GM23338 (cell line): ENCODE measurements at regions not wholly inside any gene's neighbourhood (a gene's known extent, or its start where the extent isn't known, plus 50 kb on each side); places are given as distances from the start of the nearest gene placed in this dataset.

ENCODE experiments used
- ATAC-seq: fragments of 200-7000 bp; cut with Tn5 transposase; 3 replicates; pipeline ENCODE4 v1.9.1; 2020
- DNase-seq: peaks from one replicate; pipeline ENCODE4 v3.0.0-alpha.2; 2015; ENCODE audit warnings: low spot score
- H2AFZ ChIP-seq: fragments of 200-600 bp; sonication (generic); 2 replicates; pipeline ENCODE4 v1.8.0; 2016; ENCODE audit warnings: antibody characterized with exemption, mild to moderate bottlenecking, moderate library complexity
- H3F3A ChIP-seq: fragments of 200-600 bp; sonication (generic); replicated peaks from 2 replicates; pipeline ENCODE4 v1.8.0; 2017; ENCODE audit warnings: antibody characterized with exemption, mixed run types, low read depth
- H3K27ac ChIP-seq: fragments of 200-600 bp; sonication (generic); 2 replicates; pipeline ENCODE4 v1.6.1; 2016; ENCODE audit warnings: low read depth
- H3K27me3 ChIP-seq: fragments of 200-600 bp; sonication (generic); 2 replicates; pipeline ENCODE4 v1.8.0; 2016; ENCODE audit warnings: mild to moderate bottlenecking, mixed run types, moderate library complexity; ENCODE audit not compliant: insufficient read depth
- H3K36me3 ChIP-seq: fragments of 200-600 bp; sonication (generic); 2 replicates; pipeline ENCODE4 v1.8.0; 2016; ENCODE audit warnings: mild to moderate bottlenecking; ENCODE audit not compliant: insufficient read depth
- H3K4me1 ChIP-seq: fragments of 200-600 bp; sonication (generic); 2 replicates; pipeline ENCODE4 v1.8.0; 2016; ENCODE audit warnings: mild to moderate bottlenecking, moderate library complexity; ENCODE audit not compliant: insufficient read depth
- H3K4me2 ChIP-seq: fragments of 200-600 bp; sonication (generic); 2 replicates; pipeline ENCODE4 v1.7.1; 2017; ENCODE audit warnings: mixed run types
- H3K4me3 ChIP-seq: fragments of 200-600 bp; sonication (generic); 2 replicates; pipeline ENCODE4 v1.6.1; 2016; ENCODE audit warnings: mixed run types
- H3K79me2 ChIP-seq: fragments of 200-600 bp; sonication (generic); replicated peaks from 2 replicates; pipeline ENCODE4 v1.8.0; 2017; ENCODE audit warnings: mild to moderate bottlenecking; ENCODE audit not compliant: insufficient read depth
- H3K9me2 ChIP-seq: fragments of 200-600 bp; sonication (generic); 2 replicates; pipeline ENCODE4 v1.8.0; 2017; ENCODE audit not compliant: insufficient read depth
- H4K20me1 ChIP-seq: fragments of 200-600 bp; sonication (generic); replicated peaks from 2 replicates; pipeline ENCODE4 v1.8.0; 2017; ENCODE audit warnings: mild to moderate bottlenecking; ENCODE audit not compliant: insufficient read depth
- H3K27ac Mint-ChIP-seq: 2 replicates; pipeline ENCODE4 v1.8.0; 2020; ENCODE audit warnings: inconsistent platforms, mild to moderate bottlenecking, moderate library complexity, mixed read lengths
- H3K27me3 Mint-ChIP-seq: 3 replicates; pipeline ENCODE4 v1.8.0; 2022; ENCODE audit warnings: low read depth, mild to moderate bottlenecking, moderate library complexity, mixed read lengths, inconsistent platforms; ENCODE audit not compliant: insufficient read depth, poor library complexity
- H3K36me3 Mint-ChIP-seq: 3 replicates; pipeline ENCODE4 v1.8.0; 2021; ENCODE audit warnings: low read depth, mild to moderate bottlenecking, inconsistent platforms, moderate library complexity, mixed read lengths
- H3K4me1 Mint-ChIP-seq: 3 replicates; pipeline ENCODE4 v1.8.0; 2020; ENCODE audit warnings: mild to moderate bottlenecking, inconsistent platforms, mixed read lengths
- H3K4me3 Mint-ChIP-seq: 3 replicates; pipeline ENCODE4 v1.8.0; 2021; ENCODE audit warnings: moderate library complexity, mild to moderate bottlenecking, inconsistent platforms, mixed read lengths
- H3K9me3 Mint-ChIP-seq: 3 replicates; pipeline ENCODE4 v1.8.0; 2020; ENCODE audit warnings: moderate library complexity, mild to moderate bottlenecking, inconsistent platforms, mixed read lengths
- CREB1 ChIP-seq: fragments of 250-450 bp; sonication (Bioruptor Pico); IDR thresholded peaks from 2 replicates; pipeline ENCODE4 v1.5.0; 2020; ENCODE audit warnings: low read depth, mild to moderate bottlenecking, moderate library complexity
- EZH2 ChIP-seq: fragments of 200-600 bp; sonication (generic); IDR thresholded peaks from one replicate; pipeline ENCODE4 v1.8.0; 2017; ENCODE audit warnings: antibody characterized with exemption, mild to moderate bottlenecking, low read depth; ENCODE audit not compliant: unreplicated experiment
- EZH2phosphoT487 ChIP-seq: fragments of 200-600 bp; sonication (generic); IDR thresholded peaks from one replicate; pipeline ENCODE4 v1.8.1; 2018; ENCODE audit warnings: antibody characterized with exemption; ENCODE audit not compliant: unreplicated experiment
- JUNB ChIP-seq: IDR thresholded peaks from one replicate; pipeline ENCODE4 v1.6.1; 2016; ENCODE audit warnings: antibody characterized with exemption; ENCODE audit not compliant: unreplicated experiment
- NANOG ChIP-seq: IDR thresholded peaks from 2 replicates; pipeline ENCODE4 v1.6.1; 2016; ENCODE audit warnings: antibody characterized with exemption, borderline replicate concordance
- POLR2AphosphoS5 ChIP-seq: IDR thresholded peaks from 2 replicates; pipeline ENCODE4 v1.6.1; 2016; ENCODE audit warnings: antibody characterized with exemption, low read depth
- REST ChIP-seq: IDR thresholded peaks from one replicate; pipeline ENCODE4 v1.6.1; 2018; ENCODE audit warnings: antibody characterized with exemption; ENCODE audit not compliant: unreplicated experiment
- STAT1 ChIP-seq: IDR thresholded peaks from one replicate; pipeline ENCODE4 v1.6.1; 2016; ENCODE audit warnings: antibody characterized with exemption; ENCODE audit not compliant: unreplicated experiment
- ZNF114 ChIP-seq: fragments of 250-450 bp; sonication (Bioruptor Pico); IDR thresholded peaks from 2 replicates; pipeline ENCODE4 v1.5.0; 2020; ENCODE audit warnings: mild to moderate bottlenecking, moderate library complexity
- ZNF331 ChIP-seq: fragments of 250-450 bp; sonication (Bioruptor Pico); IDR thresholded peaks from 2 replicates; pipeline ENCODE4 v1.5.0; 2020; ENCODE audit warnings: low read depth, mild to moderate bottlenecking, moderate library complexity
- ZNF462 ChIP-seq: fragments of 250-450 bp; sonication (Bioruptor Pico); IDR thresholded peaks from 2 replicates; pipeline ENCODE4 v1.5.0; 2020; ENCODE audit warnings: mild to moderate bottlenecking, moderate library complexity
- TF ChIP-seq, protein P1 (sequence below), 2 experiments: fragments of 200-600 bp in 1 of 2; sonication (generic) in 1 of 2; conservative IDR thresholded peaks; 2 replicates each; pipeline versions ENCODE4 v1.5.1 to v1.6.1; 2016 to 2017; ENCODE audit warnings: antibody characterized with exemption in 2 of 2, low read depth in 2 of 2, mild to moderate bottlenecking in 2 of 2, moderate library complexity in 1 of 2
- TF ChIP-seq, protein P2 (sequence below): IDR thresholded peaks from 2 replicates; pipeline ENCODE4 v1.6.1; 2016; ENCODE audit warnings: antibody characterized with exemption

DNA sequence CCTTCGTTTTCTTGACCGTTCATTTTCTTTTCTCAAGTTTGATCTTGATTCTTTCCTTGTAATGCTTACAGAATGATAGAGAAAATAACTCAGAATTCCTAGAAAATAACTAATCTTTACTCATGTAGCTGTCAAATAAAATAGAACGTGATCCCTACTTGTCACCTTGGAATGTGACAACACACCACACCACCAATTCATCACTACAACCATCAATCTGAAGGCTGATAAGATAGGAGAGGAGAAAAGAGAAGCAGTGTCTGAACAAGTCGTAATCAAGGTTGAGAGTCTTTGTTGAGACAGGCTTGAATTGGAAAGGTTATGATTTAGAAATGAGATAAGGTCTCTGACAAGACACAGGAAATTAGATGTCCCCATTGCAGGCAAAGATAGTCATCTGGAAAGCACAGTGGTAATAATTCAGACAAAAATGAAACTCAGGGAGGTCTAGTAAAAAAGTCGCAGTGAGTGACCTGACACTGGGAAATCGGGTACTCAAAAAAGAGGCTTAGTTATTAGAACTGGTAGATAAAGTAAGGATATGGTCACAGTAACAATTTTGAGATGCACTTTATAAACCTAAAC, 456.2 kb downstream of the FAT4 start:
- peaks cover 12% of the 10 kb centered on the region; the same call in 2 of the 3 replicates for H3K36me3 Mint-ChIP-seq
- Histone ChIP-seq H3K9me2 (no peaks in the 10 kb centered on the region), H2AFZ (no peak overlapping the region), H3K27me3 (no peaks in the 10 kb centered on the region), H4K20me1 (no peaks in the 10 kb centered on the region), H3F3A (no peaks in the 10 kb centered on the region), H3K79me2 (no peaks in the 10 kb centered on the region), H3K4me1 (no peaks in the 10 kb centered on the region), H3K4me2 (no peak overlapping the region), H3K4me3 (no peak overlapping the region), H3K36me3 (no peaks in the 10 kb centered on the region), H3K27ac (no peak overlapping the region)
- H3K4me3 Mint-ChIP-seq: no peak overlapping the region
- peaks cover 17% of the 10 kb centered on the region for H3K9me3 Mint-ChIP-seq
- ATAC-seq (no peak), DNase-seq (no peak)
- no peaks in the 10 kb centered on the region for H3K27me3 Mint-ChIP-seq
- no peak for TF ChIP-seq POLR2AphosphoS5
- no peak for TF ChIP-seq JUNB
- TF ChIP-seq NANOG: no peak
- TF ChIP-seq EZH2: no peak
- TF ChIP-seq ZNF114: no peak
- no peak for TF ChIP-seq EZH2phosphoT487
- TF ChIP-seq ZNF462: no peak
- TF ChIP-seq, protein P1, sequence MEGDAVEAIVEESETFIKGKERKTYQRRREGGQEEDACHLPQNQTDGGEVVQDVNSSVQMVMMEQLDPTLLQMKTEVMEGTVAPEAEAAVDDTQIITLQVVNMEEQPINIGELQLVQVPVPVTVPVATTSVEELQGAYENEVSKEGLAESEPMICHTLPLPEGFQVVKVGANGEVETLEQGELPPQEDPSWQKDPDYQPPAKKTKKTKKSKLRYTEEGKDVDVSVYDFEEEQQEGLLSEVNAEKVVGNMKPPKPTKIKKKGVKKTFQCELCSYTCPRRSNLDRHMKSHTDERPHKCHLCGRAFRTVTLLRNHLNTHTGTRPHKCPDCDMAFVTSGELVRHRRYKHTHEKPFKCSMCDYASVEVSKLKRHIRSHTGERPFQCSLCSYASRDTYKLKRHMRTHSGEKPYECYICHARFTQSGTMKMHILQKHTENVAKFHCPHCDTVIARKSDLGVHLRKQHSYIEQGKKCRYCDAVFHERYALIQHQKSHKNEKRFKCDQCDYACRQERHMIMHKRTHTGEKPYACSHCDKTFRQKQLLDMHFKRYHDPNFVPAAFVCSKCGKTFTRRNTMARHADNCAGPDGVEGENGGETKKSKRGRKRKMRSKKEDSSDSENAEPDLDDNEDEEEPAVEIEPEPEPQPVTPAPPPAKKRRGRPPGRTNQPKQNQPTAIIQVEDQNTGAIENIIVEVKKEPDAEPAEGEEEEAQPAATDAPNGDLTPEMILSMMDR (conservative IDR thresholded peaks at IDR 0.05; ENCODE audit: low read depth in 2 of 2): no peak
- TF ChIP-seq STAT1: no peak
- TF ChIP-seq REST: no peak
- TF ChIP-seq CREB1: no peak
- TF ChIP-seq ZNF331: no peak
- TF ChIP-seq, protein P2, sequence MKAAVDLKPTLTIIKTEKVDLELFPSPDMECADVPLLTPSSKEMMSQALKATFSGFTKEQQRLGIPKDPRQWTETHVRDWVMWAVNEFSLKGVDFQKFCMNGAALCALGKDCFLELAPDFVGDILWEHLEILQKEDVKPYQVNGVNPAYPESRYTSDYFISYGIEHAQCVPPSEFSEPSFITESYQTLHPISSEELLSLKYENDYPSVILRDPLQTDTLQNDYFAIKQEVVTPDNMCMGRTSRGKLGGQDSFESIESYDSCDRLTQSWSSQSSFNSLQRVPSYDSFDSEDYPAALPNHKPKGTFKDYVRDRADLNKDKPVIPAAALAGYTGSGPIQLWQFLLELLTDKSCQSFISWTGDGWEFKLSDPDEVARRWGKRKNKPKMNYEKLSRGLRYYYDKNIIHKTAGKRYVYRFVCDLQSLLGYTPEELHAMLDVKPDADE: no peak
- H3K4me1 Mint-ChIP-seq: no peaks in the 10 kb centered on the region
- no peak overlapping the region for H3K27ac Mint-ChIP-seq
